ENCODE measurements at regions not wholly inside any gene's neighbourhood (a gene's known extent, or its start where the extent isn't known, plus 50 kb on each side); places are given as distances from the start of the nearest gene placed in this dataset.

DNA sequence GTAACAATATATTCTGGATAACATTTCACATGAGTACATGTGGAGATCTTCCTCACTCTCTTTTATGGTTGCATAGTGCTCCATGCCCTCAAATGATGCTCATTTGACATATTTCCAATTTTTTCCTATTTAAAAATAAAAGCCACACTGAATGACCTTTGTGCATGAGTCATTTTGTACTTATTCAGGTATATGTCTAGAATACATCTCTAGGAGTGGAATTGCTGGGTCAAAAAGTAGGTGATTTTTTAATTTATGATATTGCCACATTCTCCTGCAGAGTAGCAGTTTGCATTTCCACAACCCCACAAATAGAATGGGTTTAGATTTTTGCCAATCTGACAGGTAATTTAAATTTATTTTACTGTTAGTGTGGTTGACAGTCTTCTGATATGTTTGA lies 104.8 kb downstream of the RPAP3 start:
- no peaks in the 10 kb centered on the region for H3K9me3 ChIP-seq
- DNase-seq = no peak
- Mint-ChIP-seq H3K27me3 (no peaks in the 10 kb centered on the region), H3K4me1 (peaks cover 0 to 2% (median 0%) of the 10 kb centered on the region in 3 donors), H3K36me3 (peaks cover 18% of the 10 kb centered on the region), H3K4me3 (no peak overlapping the region), H3K9me3 (peaks cover 8 to 15% (median 8%) of the 10 kb centered on the region in 3 donors), H3K27ac (no peak overlapping the region)
- no peak overlapping the region for H3K27ac ChIP-seq (ENCODE audit: low read length)
- no peaks in the 10 kb centered on the region for H3K4me1 ChIP-seq (ENCODE audit: control insufficient read depth in 1 of 2, extremely low read depth in 1 of 2, insufficient read depth in 2 of 2, low read length in 2 of 2)
- ChIA-PET CTCF (no interaction called here), POLR2A (no interaction called here)
- no peaks in the 10 kb centered on the region for H3K27me3 ChIP-seq (replicated peaks in 1 of 2; ENCODE audit: control insufficient read depth in 2 of 2, extremely low read depth in 1 of 2, insufficient read depth in 2 of 2, low read length in 1 of 2)
- H3K36me3 ChIP-seq (ENCODE audit: control insufficient read depth in 2 of 2, extremely low read depth in 1 of 2, insufficient read depth in 1 of 2, low read length in 1 of 2) = no peaks in the 10 kb centered on the region
- H3K4me3 ChIP-seq (ENCODE audit: control insufficient read depth in 1 of 2, extremely low read depth in 1 of 2, low read length in 1 of 2) = no peak overlapping the region
- no peak for ATAC-seq (replicated peaks in 1 of 4)

DNA sequence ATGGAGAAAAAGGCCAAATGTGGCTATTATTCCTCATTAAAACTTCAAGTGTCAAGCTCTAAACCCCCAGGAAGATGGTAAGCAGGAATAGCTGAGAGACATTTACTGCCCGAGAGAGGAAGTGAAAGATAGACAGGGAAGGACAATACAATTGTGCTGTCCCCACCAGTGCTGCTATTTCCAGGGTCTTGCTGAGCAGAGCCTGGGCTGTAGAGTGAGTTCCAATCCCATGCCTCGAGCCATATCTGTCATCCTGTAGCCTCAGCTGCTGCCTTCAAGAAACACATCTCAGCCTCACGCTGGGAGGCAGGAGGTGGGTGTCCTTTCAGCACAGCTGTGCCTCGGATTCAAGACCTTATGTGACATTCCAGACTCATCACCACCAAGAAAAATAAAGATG lies 114.0 kb downstream of the RPAP3 start:
- Histone ChIP-seq H3K27ac (ENCODE audit: low read length) (no peak overlapping the region), H3K4me3 (ENCODE audit: control insufficient read depth in 1 of 2, extremely low read depth in 1 of 2, low read length in 1 of 2) (no peak overlapping the region), H3K36me3 (ENCODE audit: control insufficient read depth in 2 of 2, extremely low read depth in 1 of 2, insufficient read depth in 1 of 2, low read length in 1 of 2) (no peaks in the 10 kb centered on the region), H3K4me1 (ENCODE audit: control insufficient read depth in 1 of 2, extremely low read depth in 1 of 2, insufficient read depth in 2 of 2, low read length in 2 of 2) (no peaks in the 10 kb centered on the region), H3K27me3 (replicated peaks in 1 of 2; ENCODE audit: control insufficient read depth in 2 of 2, extremely low read depth in 1 of 2, insufficient read depth in 2 of 2, low read length in 1 of 2) (no peaks in the 10 kb centered on the region), H3K9me3 (no peaks in the 10 kb centered on the region)
- H3K4me3 Mint-ChIP-seq = no peak overlapping the region
- H3K9me3 Mint-ChIP-seq = peaks cover 0 to 5% (median 2%) of the 10 kb centered on the region in 3 donors
- H3K27me3 Mint-ChIP-seq = no peaks in the 10 kb centered on the region
- WGBS (ENCODE audit: insufficient coverage) = 75% methylated on average over 1 of the region's 4 CpGs
- DNase-seq = no peak
- ChIA-PET POLR2A (no interaction called here), CTCF (no interaction called here)
- no peak overlapping the region for H3K27ac Mint-ChIP-seq
- ATAC-seq (replicated peaks in 1 of 4) = no peak
- peaks cover 6% of the 10 kb centered on the region for H3K36me3 Mint-ChIP-seq
- peaks cover 0 to 4% (median 2%) of the 10 kb centered on the region in 3 donors for H3K4me1 Mint-ChIP-seq

DNA sequence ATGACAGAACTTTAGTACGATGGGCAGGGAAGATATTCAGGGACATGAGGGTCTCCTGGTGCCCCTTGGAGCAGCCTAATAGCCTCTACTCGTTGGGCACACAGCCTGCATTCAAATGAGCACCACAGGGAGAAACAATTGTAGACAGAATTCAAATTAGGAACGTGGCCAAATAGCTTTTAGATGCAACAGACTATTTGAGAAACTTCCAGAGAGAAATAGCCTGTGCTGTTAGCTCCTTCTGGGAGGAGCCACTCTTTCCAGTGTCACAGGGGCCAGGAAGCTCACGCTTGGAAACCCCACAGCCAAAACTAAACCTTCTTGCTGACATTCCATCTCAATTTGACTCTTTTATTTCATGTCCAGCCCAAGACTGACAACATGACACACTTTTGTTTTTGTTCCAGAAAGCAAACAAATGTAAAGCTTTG lies 114.5 kb downstream of the RPAP3 start:
- 64% methylated on average over 2 of the region's 4 CpGs for WGBS (ENCODE audit: insufficient coverage)
- Mint-ChIP-seq H3K27ac (no peak overlapping the region), H3K9me3 (peaks cover 0 to 4% (median 2%) of the 10 kb centered on the region in 3 donors), H3K4me1 (peaks cover 0 to 4% (median 2%) of the 10 kb centered on the region in 3 donors), H3K36me3 (peaks cover 3% of the 10 kb centered on the region), H3K27me3 (no peaks in the 10 kb centered on the region), H3K4me3 (no peak overlapping the region)
- POLR2A ChIA-PET = no interaction called here
- Histone ChIP-seq H3K36me3 (ENCODE audit: control insufficient read depth in 2 of 2, extremely low read depth in 1 of 2, insufficient read depth in 1 of 2, low read length in 1 of 2) (no peaks in the 10 kb centered on the region), H3K4me1 (ENCODE audit: control insufficient read depth in 1 of 2, extremely low read depth in 1 of 2, insufficient read depth in 2 of 2, low read length in 2 of 2) (no peaks in the 10 kb centered on the region), H3K27me3 (replicated peaks in 1 of 2; ENCODE audit: control insufficient read depth in 2 of 2, extremely low read depth in 1 of 2, insufficient read depth in 2 of 2, low read length in 1 of 2) (no peaks in the 10 kb centered on the region), H3K4me3 (ENCODE audit: control insufficient read depth in 1 of 2, extremely low read depth in 1 of 2, low read length in 1 of 2) (no peak overlapping the region), H3K27ac (ENCODE audit: low read length) (no peak overlapping the region), H3K9me3 (no peaks in the 10 kb centered on the region)
- ATAC-seq (replicated peaks in 1 of 4) (no peak), DNase-seq (no peak)
- CTCF ChIA-PET = no interaction called here

DNA sequence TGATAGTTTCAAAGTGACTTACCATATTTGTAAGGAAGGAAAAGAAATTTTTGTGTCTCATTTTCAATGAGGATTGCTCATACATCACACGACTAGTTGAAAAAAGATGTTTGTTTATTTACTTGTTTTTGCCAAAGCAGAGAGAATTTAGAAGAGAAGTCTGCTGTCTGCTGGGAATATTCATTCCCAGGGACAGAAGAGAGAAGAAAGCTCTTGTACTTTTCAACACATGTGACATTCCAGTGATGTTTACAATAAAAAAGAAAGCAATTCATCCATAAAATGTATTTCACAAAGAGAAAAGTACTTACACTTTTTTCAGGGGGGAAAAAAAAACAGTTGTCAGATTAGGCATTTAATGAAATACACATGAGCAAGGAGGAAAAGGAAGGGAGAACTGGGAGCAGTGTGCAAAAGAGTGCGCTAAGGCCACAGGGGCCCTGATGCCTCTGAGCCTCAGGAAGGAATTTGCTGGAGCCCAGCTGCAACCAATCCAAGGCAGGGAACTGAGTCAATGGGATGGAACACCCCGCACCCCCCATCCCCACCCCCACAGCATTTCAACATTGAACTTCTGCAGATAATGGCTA lies 115.0 kb downstream of the RPAP3 start:
- WGBS (ENCODE audit: insufficient coverage) = 60% methylated on average over 1 of the region's 3 CpGs
- peaks cover 0 to 4% (median 2%) of the 10 kb centered on the region in 3 donors for H3K4me1 Mint-ChIP-seq
- Histone ChIP-seq H3K4me3 (ENCODE audit: control insufficient read depth in 1 of 2, extremely low read depth in 1 of 2, low read length in 1 of 2) (no peak overlapping the region), H3K9me3 (no peaks in the 10 kb centered on the region), H3K27ac (ENCODE audit: low read length) (no peak overlapping the region), H3K27me3 (replicated peaks in 1 of 2; ENCODE audit: control insufficient read depth in 2 of 2, extremely low read depth in 1 of 2, insufficient read depth in 2 of 2, low read length in 1 of 2) (no peaks in the 10 kb centered on the region), H3K36me3 (ENCODE audit: control insufficient read depth in 2 of 2, extremely low read depth in 1 of 2, insufficient read depth in 1 of 2, low read length in 1 of 2) (no peaks in the 10 kb centered on the region), H3K4me1 (ENCODE audit: control insufficient read depth in 1 of 2, extremely low read depth in 1 of 2, insufficient read depth in 2 of 2, low read length in 2 of 2) (no peaks in the 10 kb centered on the region)
- POLR2A ChIA-PET = no interaction called here
- no peaks in the 10 kb centered on the region for H3K9me3 Mint-ChIP-seq
- no peaks in the 10 kb centered on the region for H3K36me3 Mint-ChIP-seq
- H3K4me3 Mint-ChIP-seq = no peak overlapping the region
- CTCF ChIA-PET = no interaction called here
- H3K27ac Mint-ChIP-seq = no peak overlapping the region
- no peaks in the 10 kb centered on the region for H3K27me3 Mint-ChIP-seq
- no peak for ATAC-seq (replicated peaks in 1 of 4)
- no peak for DNase-seq

DNA sequence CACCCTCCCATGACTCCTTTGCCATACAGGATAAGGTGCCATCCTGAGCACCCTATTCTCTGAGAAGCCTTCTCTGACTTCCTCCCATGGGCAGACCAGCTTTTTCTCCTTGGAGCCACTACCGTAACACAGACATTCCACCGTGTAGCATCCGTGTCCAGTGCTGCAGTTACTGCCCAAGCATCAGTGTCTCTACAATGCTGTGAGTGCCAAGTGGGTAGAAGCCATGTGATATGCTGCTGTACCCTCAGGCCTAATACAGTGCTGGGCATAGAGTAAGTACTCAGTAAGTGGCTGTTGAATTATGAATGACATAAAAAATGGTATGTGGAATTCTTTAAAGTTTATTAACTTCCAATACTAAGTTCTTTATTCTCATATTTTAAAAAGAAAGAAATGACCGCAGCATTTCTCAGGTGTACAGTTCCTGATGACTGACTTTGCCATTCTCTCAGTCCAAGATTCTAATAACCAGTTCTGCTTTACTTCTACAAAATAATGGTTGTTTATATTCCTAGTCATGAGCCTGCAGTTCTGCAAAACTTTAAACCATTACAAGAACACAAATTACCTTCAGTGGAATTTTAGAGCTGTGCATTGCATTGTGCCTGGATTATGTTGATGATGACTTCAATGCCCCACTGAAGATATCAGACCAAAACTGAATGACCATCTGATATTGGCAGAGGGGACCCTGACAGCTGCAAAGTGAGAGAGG lies 118.7 kb downstream of the RPAP3 start:
- H3K36me3 ChIP-seq (ENCODE audit: control insufficient read depth in 2 of 2, extremely low read depth in 1 of 2, insufficient read depth in 1 of 2, low read length in 1 of 2) = no peaks in the 10 kb centered on the region
- ChIA-PET POLR2A (no interaction called here), CTCF (interaction anchor here in 1 of 2 donors (0.5 kb wide), 1 partner anchor 1462 kb away, joined by 5 read pairs; no protein-coding TSS in a partner anchor)
- H3K9me3 ChIP-seq = no peaks in the 10 kb centered on the region
- no peak overlapping the region for H3K4me3 Mint-ChIP-seq
- H3K4me1 ChIP-seq (ENCODE audit: control insufficient read depth in 1 of 2, extremely low read depth in 1 of 2, insufficient read depth in 2 of 2, low read length in 2 of 2) = no peaks in the 10 kb centered on the region
- no peak overlapping the region for H3K27ac Mint-ChIP-seq
- H3K27ac ChIP-seq (ENCODE audit: low read length) = no peak overlapping the region
- H3K9me3 Mint-ChIP-seq = no peaks in the 10 kb centered on the region
- no CpG with 5 or more reads among the region's 4 CpGs for WGBS (ENCODE audit: insufficient coverage)
- ATAC-seq (replicated peaks in 1 of 4) (no peak), DNase-seq (no peak)
- no peaks in the 10 kb centered on the region for H3K36me3 Mint-ChIP-seq
- H3K27me3 ChIP-seq (replicated peaks in 1 of 2; ENCODE audit: control insufficient read depth in 2 of 2, extremely low read depth in 1 of 2, insufficient read depth in 2 of 2, low read length in 1 of 2) = peaks cover 0 to 9% of the 10 kb centered on the region in 2 experiments
- H3K4me1 Mint-ChIP-seq = peaks cover 0 to 4% (median 2%) of the 10 kb centered on the region in 3 donors
- peaks cover 0 to 8% of the 10 kb centered on the region in 2 donors for H3K27me3 Mint-ChIP-seq
- no peak overlapping the region for H3K4me3 ChIP-seq (ENCODE audit: control insufficient read depth in 1 of 2, extremely low read depth in 1 of 2, low read length in 1 of 2)

DNA sequence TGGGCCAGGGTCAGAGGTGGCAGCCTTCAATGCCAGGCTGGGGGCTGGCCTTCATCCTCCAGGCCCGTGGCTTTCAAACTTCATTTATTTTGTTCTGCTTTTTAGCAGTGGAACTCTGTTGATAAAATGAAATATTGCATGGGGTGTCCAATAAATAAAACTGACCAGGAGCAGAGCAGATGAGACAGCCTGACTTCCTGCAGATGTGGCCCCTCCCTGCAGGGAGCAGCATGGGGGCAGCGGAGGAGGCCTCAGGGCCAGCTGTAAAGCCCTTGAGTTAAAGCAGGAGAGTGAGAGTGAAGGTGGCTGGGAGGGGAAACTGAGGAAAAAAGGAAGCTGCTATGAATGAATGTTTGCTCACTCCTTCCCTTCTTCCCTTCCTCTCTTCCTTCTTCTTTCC lies 120.3 kb downstream of the RPAP3 start:
- ChIA-PET CTCF (no interaction called here), POLR2A (no interaction called here)
- DNase-seq = no peak
- no peaks in the 10 kb centered on the region for H3K9me3 Mint-ChIP-seq
- H3K27ac Mint-ChIP-seq = no peak overlapping the region
- no peak overlapping the region for H3K4me3 Mint-ChIP-seq
- H3K4me1 ChIP-seq (ENCODE audit: control insufficient read depth in 1 of 2, extremely low read depth in 1 of 2, insufficient read depth in 2 of 2, low read length in 2 of 2) = no peaks in the 10 kb centered on the region
- H3K4me3 ChIP-seq (ENCODE audit: control insufficient read depth in 1 of 2, extremely low read depth in 1 of 2, low read length in 1 of 2) = no peak overlapping the region
- H3K36me3 Mint-ChIP-seq = no peaks in the 10 kb centered on the region
- no peak overlapping the region for H3K27ac ChIP-seq (ENCODE audit: low read length)
- no peak for ATAC-seq (replicated peaks in 1 of 4)
- peaks cover 0 to 8% of the 10 kb centered on the region in 2 donors for H3K27me3 Mint-ChIP-seq
- peaks cover 0 to 9% of the 10 kb centered on the region in 2 experiments for H3K27me3 ChIP-seq (replicated peaks in 1 of 2; ENCODE audit: control insufficient read depth in 2 of 2, extremely low read depth in 1 of 2, insufficient read depth in 2 of 2, low read length in 1 of 2)
- peaks cover 0 to 4% (median 2%) of the 10 kb centered on the region in 3 donors for H3K4me1 Mint-ChIP-seq
- H3K9me3 ChIP-seq = no peaks in the 10 kb centered on the region
- no peaks in the 10 kb centered on the region for H3K36me3 ChIP-seq (ENCODE audit: control insufficient read depth in 2 of 2, extremely low read depth in 1 of 2, insufficient read depth in 1 of 2, low read length in 1 of 2)
- 100% methylated on average over 1 of the region's 2 CpGs for WGBS (ENCODE audit: insufficient coverage)

Data from T-cell (primary cell).